GM12878 (cell line): ENCODE measurements at regions not wholly inside any gene's neighbourhood (a gene's known extent, or its start where the extent isn't known, plus 50 kb on each side); places are given as distances from the start of the nearest gene placed in this dataset.

ENCODE experiments used
- ATAC-seq: fragments of 200-7000 bp; cut with Tn5 transposase; 3 replicates; pipeline ENCODE4 v1.9.1; 2020; ENCODE audit warnings: mild to moderate bottlenecking, moderate library complexity
- BruUV-seq: library from RNA; stranded (reverse); fragments of 400-500 nt; replicated peaks from 2 replicates; lab custom pipeline; 2021; lab: Mats Ljungman, UMichigan
- CTCF ChIA-PET: fragments of 300-600 bp; sonication (Branson Sonifier 250); formaldehyde crosslinking; extraction: SDS; loops from one replicate; lab custom pipeline; 2021; ENCODE audit warnings: inconsistent platforms; lab: Yijun Ruan, JAX
- POLR2A ChIA-PET: fragments of 350-600 bp; formaldehyde crosslinking; extraction: SDS; loops from one replicate; lab custom pipeline; 2021; ENCODE audit warnings: inconsistent platforms; lab: Charles Lee
- RAD21 ChIA-PET: fragments of 300-600 bp; sonication (Branson Sonifier 250); formaldehyde crosslinking; loops from one replicate; lab custom pipeline; 2023; ENCODE audit warnings: antibody characterized with exemption; ENCODE audit not compliant: unreplicated experiment; lab: Charles Lee
- SMC1A ChIA-PET: fragments of 300-600 bp; sonication (Branson Sonifier 250); formaldehyde crosslinking; loops from one replicate; lab custom pipeline; 2023; ENCODE audit not compliant: unreplicated experiment, uncharacterized antibody; lab: Charles Lee
- DNase-seq: peaks from one replicate; pipeline ENCODE4 v3.0.0-alpha.2; 2011; ENCODE audit warnings: low read depth, low spot score
- FAIRE-seq: peaks from 3 replicates; lab custom pipeline; 2011; peaks lifted over from hg19 to GRCh38; lab: Jason Lieb, UNC
- H2AFZ ChIP-seq: 2 replicates; pipeline ENCODE4 v1.6.0; 2011; ENCODE audit warnings: low read depth, low read length, control low read depth; ENCODE audit not compliant: control insufficient read depth
- H3K27ac ChIP-seq: 2 replicates; pipeline ENCODE4 v1.5.1; 2011; ENCODE audit warnings: control low read depth; ENCODE audit not compliant: control insufficient read depth, insufficient read depth
- H3K27me3 ChIP-seq, 2 experiments: replicated peaks in 1 of 2; 2 replicates each; pipeline versions ENCODE4 v1.6.0 to v1.6.1; 2011; ENCODE audit warnings: low read length in 1 of 2; ENCODE audit not compliant: control insufficient read depth in 2 of 2, insufficient read depth in 2 of 2
- H3K36me3 ChIP-seq, 2 experiments: 2 replicates each; pipeline ENCODE4 v1.5.1; 2011; ENCODE audit warnings: low read length in 1 of 2; ENCODE audit not compliant: control insufficient read depth in 2 of 2, insufficient read depth in 2 of 2
- H3K4me1 ChIP-seq: 2 replicates; pipeline ENCODE4 v1.6.1; 2011; ENCODE audit warnings: mild to moderate bottlenecking, low read length, moderate library complexity, mixed read lengths; ENCODE audit not compliant: control insufficient read depth, insufficient read depth
- H3K4me2 ChIP-seq: 2 replicates; pipeline ENCODE4 v1.6.0; 2011; ENCODE audit warnings: control low read depth; ENCODE audit not compliant: control insufficient read depth, insufficient read depth
- H3K4me3 ChIP-seq: fragments of 200-600 bp; sonication (generic); 2 replicates; pipeline ENCODE4 v1.5.1; 2016
- H3K79me2 ChIP-seq: 2 replicates; pipeline ENCODE4 v1.6.0; 2011; ENCODE audit warnings: low read length; ENCODE audit not compliant: control insufficient read depth, insufficient read depth
- H3K9ac ChIP-seq: 2 replicates; pipeline ENCODE4 v1.8.0; 2011; ENCODE audit warnings: low read length, control low read depth, mixed read lengths; ENCODE audit not compliant: control insufficient read depth, insufficient read depth
- H3K9me3 ChIP-seq: replicated peaks from 3 replicates; pipeline ENCODE4 v1.5.1; 2011; ENCODE audit warnings: mild to moderate bottlenecking, low read length; ENCODE audit not compliant: control insufficient read depth, insufficient read depth
- H4K20me1 ChIP-seq: 2 replicates; pipeline ENCODE4 v1.6.0; 2011; ENCODE audit not compliant: control insufficient read depth, insufficient read depth
- ATF7 ChIP-seq: fragments of 450-650 bp; IDR thresholded peaks from 2 replicates; pipeline ENCODE4 v1.6.1; 2016; ENCODE audit warnings: low read depth, mild to moderate bottlenecking
- BCL3 ChIP-seq: IDR thresholded peaks from 2 replicates; pipeline ENCODE4 v1.6.1; 2011; ENCODE audit warnings: borderline replicate concordance, low read depth, mild to moderate bottlenecking, moderate library complexity, low read length; ENCODE audit not compliant: insufficient read depth, poor library complexity, severe bottlenecking
- CEBPB ChIP-seq, 2 experiments: fragments of 150-350 bp in 1 of 2; IDR thresholded peaks; 2 replicates each; pipeline ENCODE4 v1.6.1; 2012 to 2014; ENCODE audit warnings: low read depth in 2 of 2, low read length in 2 of 2, borderline replicate concordance in 1 of 2, inconsistent platforms in 1 of 2
- ESRRA ChIP-seq: IDR thresholded peaks from 2 replicates; pipeline ENCODE4 v1.6.1; 2012; ENCODE audit warnings: mild to moderate bottlenecking, low read length, improper control_type of control experiment
- PAX8 ChIP-seq: fragments of 450-650 bp; IDR thresholded peaks from 2 replicates; pipeline ENCODE4 v1.6.1; 2017; ENCODE audit warnings: mild to moderate bottlenecking, moderate library complexity
- PML ChIP-seq: IDR thresholded peaks from 2 replicates; pipeline ENCODE4 v1.6.1; 2012; ENCODE audit warnings: low read length, inconsistent platforms
- SMAD5 ChIP-seq: IDR thresholded peaks from 2 replicates; pipeline ENCODE4 v1.6.1; 2016; ENCODE audit warnings: antibody characterized with exemption, low read depth
- STAT3 ChIP-seq: IDR thresholded peaks from 2 replicates; pipeline ENCODE4 v1.6.1; 2011; ENCODE audit warnings: low read depth, low read length, improper control_type of control experiment
- SUPT20H ChIP-seq: IDR thresholded peaks from 2 replicates; pipeline ENCODE4 v1.6.1; 2011; ENCODE audit warnings: low read depth, mild to moderate bottlenecking, low read length, moderate library complexity, borderline replicate concordance; ENCODE audit not compliant: control insufficient read depth
- TCF3 ChIP-seq: IDR thresholded peaks from 2 replicates; pipeline ENCODE4 v1.6.1; 2012; ENCODE audit warnings: low read depth, mild to moderate bottlenecking, low read length, borderline replicate concordance; ENCODE audit not compliant: insufficient read depth
- ZSCAN29 ChIP-seq: fragments of 450-650 bp; IDR thresholded peaks from 2 replicates; pipeline ENCODE4 v1.6.1; 2017; ENCODE audit warnings: mild to moderate bottlenecking, moderate library complexity
- ZZZ3 ChIP-seq: IDR thresholded peaks from 2 replicates; pipeline ENCODE4 v1.6.1; 2011; ENCODE audit warnings: low read depth; ENCODE audit not compliant: control insufficient read depth, insufficient read length
- WGBS: methylation state at CpG from one replicate; pipeline ENCODE4 v1.1.6; 2016; ENCODE audit warnings: low lambda C conversion rate; ENCODE audit not compliant: insufficient replicate concordance, insufficient coverage; ENCODE audit errors: missing lambda C conversion rate; 5-methylcytosine and 5-hydroxymethylcytosine counted together
- in situ Hi-C: fragments of 300-500 bp; cut with MboI; formaldehyde crosslinking; loops from 9 replicates; pipeline ENCODE4 v1.14.3; 2018; ENCODE audit warnings: mixed read lengths
- intact Hi-C: fragments of 100-400 bp; cut with micrococcal nuclease; formaldehyde crosslinking; loops from one replicate; pipeline ENCODE4 v1.14.2; 2022; ENCODE audit not compliant: unreplicated experiment
- TF ChIP-seq, protein P1 (sequence below): fragments of 450-650 bp; IDR thresholded peaks from 2 replicates; pipeline ENCODE4 v1.6.1; 2017; ENCODE audit warnings: borderline replicate concordance
- TF ChIP-seq, protein P2 (sequence below): fragments of 450-650 bp; IDR thresholded peaks from 2 replicates; pipeline ENCODE4 v1.6.1; 2017; ENCODE audit warnings: mild to moderate bottlenecking, moderate library complexity

DNA sequence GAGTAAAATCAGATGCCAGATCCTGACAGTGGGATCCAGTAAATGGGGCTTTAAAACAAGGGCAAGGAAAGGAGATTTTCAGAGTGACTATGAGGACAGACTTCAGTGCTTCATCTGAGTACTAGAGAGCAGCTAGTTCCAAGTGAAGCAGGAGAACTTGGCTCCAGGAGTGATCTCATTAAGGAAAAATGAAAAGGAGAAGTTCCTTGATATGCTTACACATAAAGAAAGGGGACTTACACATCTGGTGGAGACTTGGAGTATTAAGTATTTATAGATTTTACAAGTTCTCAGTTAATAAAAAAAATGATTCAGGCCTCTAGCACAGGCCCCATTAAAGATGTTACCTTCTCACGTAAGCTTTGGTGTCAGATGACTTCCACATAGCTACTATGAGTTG lies 105.8 kb downstream of the ICOS start:
- Histone ChIP-seq H4K20me1 (no peaks in the 10 kb centered on the region), H3K9me3 (no peaks in the 10 kb centered on the region), H3K27ac (no peak overlapping the region), H3K4me1 (0 out of 2 replicates have a peak, but pooled peaks cover 5% of the 10 kb centered on the region), H3K4me2 (no peak overlapping the region), H3K9ac (no peak overlapping the region), H3K27me3 (no peaks in the 10 kb centered on the region), H3K79me2 (no peaks in the 10 kb centered on the region), H2AFZ (no peak overlapping the region), H3K36me3 (no peaks in the 10 kb centered on the region), H3K4me3 (no peak overlapping the region)
- ChIA-PET RAD21 (no interaction called here), CTCF (interaction anchor here (0.7 kb wide), 1 partner anchor 959 kb away, joined by 4 read pairs; no protein-coding TSS in a partner anchor), SMC1A (interaction anchor here (1.1 kb wide), 1 partner anchor 9 kb away, joined by 3 read pairs; no protein-coding TSS in a partner anchor), POLR2A (no interaction called here)
- WGBS: 25% methylated on average over 1 of the region's 1 CpG
- DNase-seq (no peak), FAIRE-seq (no peak), ATAC-seq (no peak)
- in situ Hi-C loops (no loop called here), intact Hi-C loops (no loop called here)
- TF ChIP-seq ESRRA (no peak), PML (no peak), CEBPB (IDR thresholded peaks at IDR 0.05; ENCODE audit: borderline replicate concordance in 1 of 2, low read depth in 2 of 2, low read length in 2 of 2) (no peak), STAT3 (no peak), ATF7 (no peak), SMAD5 (no peak), ZZZ3 (no peak), PAX8 (no peak), SUPT20H (no peak), ZSCAN29 (no peak), TCF3 (no peak), BCL3 (no peak)
- TF ChIP-seq, protein P1, sequence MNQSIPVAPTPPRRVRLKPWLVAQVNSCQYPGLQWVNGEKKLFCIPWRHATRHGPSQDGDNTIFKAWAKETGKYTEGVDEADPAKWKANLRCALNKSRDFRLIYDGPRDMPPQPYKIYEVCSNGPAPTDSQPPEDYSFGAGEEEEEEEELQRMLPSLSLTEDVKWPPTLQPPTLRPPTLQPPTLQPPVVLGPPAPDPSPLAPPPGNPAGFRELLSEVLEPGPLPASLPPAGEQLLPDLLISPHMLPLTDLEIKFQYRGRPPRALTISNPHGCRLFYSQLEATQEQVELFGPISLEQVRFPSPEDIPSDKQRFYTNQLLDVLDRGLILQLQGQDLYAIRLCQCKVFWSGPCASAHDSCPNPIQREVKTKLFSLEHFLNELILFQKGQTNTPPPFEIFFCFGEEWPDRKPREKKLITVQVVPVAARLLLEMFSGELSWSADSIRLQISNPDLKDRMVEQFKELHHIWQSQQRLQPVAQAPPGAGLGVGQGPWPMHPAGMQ: no peak
- TF ChIP-seq, protein P2, sequence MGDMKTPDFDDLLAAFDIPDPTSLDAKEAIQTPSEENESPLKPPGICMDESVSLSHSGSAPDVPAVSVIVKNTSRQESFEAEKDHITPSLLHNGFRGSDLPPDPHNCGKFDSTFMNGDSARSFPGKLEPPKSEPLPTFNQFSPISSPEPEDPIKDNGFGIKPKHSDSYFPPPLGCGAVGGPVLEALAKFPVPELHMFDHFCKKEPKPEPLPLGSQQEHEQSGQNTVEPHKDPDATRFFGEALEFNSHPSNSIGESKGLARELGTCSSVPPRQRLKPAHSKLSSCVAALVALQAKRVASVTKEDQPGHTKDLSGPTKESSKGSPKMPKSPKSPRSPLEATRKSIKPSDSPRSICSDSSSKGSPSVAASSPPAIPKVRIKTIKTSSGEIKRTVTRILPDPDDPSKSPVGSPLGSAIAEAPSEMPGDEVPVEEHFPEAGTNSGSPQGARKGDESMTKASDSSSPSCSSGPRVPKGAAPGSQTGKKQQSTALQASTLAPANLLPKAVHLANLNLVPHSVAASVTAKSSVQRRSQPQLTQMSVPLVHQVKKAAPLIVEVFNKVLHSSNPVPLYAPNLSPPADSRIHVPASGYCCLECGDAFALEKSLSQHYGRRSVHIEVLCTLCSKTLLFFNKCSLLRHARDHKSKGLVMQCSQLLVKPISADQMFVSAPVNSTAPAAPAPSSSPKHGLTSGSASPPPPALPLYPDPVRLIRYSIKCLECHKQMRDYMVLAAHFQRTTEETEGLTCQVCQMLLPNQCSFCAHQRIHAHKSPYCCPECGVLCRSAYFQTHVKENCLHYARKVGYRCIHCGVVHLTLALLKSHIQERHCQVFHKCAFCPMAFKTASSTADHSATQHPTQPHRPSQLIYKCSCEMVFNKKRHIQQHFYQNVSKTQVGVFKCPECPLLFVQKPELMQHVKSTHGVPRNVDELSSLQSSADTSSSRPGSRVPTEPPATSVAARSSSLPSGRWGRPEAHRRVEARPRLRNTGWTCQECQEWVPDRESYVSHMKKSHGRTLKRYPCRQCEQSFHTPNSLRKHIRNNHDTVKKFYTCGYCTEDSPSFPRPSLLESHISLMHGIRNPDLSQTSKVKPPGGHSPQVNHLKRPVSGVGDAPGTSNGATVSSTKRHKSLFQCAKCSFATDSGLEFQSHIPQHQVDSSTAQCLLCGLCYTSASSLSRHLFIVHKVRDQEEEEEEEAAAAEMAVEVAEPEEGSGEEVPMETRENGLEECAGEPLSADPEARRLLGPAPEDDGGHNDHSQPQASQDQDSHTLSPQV: no peak
- BruUV-seq: no TSS peak
